ENCODE measurements at regions not wholly inside any gene's neighbourhood (a gene's known extent, or its start where the extent isn't known, plus 50 kb on each side); places are given as distances from the start of the nearest gene placed in this dataset.

DNA sequence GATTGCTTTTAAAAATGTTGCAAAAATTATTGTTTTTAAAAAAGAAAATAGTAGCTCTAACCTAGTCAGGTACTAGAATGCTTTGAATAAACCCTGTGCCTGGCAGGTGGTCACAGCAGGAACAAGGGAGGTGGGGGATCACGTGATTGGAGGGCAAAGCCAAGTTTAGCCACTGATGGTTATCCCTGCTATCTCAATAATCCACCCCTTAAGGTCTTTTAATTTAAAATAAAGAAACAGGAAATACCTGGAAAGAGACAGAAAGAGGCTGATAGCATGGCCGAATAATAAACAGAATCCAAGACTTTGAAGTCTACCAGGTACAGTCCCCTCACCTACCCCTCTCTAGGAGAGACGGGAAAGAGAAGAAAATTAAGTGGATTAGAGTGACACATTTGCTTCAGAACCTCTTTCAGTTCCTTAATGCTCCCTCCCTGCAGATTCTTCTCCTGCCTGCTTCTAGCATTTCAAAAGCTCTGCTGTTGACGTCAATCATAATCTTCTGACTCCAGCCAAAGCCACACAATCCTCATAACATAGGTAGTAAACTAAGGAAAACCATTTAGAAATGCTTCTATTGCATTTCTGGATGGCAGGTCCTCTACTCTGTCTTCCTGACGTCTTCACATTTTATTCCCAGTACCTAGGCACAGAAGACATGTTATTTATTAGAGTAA is 303.4 kb upstream of the MME start:
- 40% methylated on average over 5 of the region's 5 CpGs for WGBS (ENCODE audit: low lambda C conversion rate, missing lambda C conversion rate)
- no peak overlapping the region for H3K27ac ChIP-seq
- no peak for DNase-seq (ENCODE audit: low spot score)
- H3K4me3 ChIP-seq = no peak overlapping the region
- no peak overlapping the region for H2AFZ ChIP-seq
- no peaks in the 10 kb centered on the region for H4K20me1 ChIP-seq (ENCODE audit: insufficient read depth, poor library complexity, severe bottlenecking)
- no peaks in the 10 kb centered on the region for H3K79me2 ChIP-seq
- H3K36me3 ChIP-seq (replicated peaks; ENCODE audit: insufficient read depth, low read depth) = no peaks in the 10 kb centered on the region
- H3K9me2 ChIP-seq (replicated peaks; ENCODE audit: insufficient read depth) = no peaks in the 10 kb centered on the region
- no peaks in the 10 kb centered on the region for H3K4me1 ChIP-seq (ENCODE audit: insufficient read depth)
- H3K4me2 ChIP-seq = no peak overlapping the region
- H3K9me3 ChIP-seq (ENCODE audit: low read depth) = no peaks in the 10 kb centered on the region
- H3K27me3 ChIP-seq = no peaks in the 10 kb centered on the region
- TF ChIP-seq EZH2phosphoT487 (IDR thresholded peaks at IDR 0.05; ENCODE audit: low read depth, severe bottlenecking, unreplicated experiment) (no peak), EZH2 (IDR thresholded peaks at IDR 0.05; ENCODE audit: borderline replicate concordance) (no peak)
- TF ChIP-seq, protein P1, sequence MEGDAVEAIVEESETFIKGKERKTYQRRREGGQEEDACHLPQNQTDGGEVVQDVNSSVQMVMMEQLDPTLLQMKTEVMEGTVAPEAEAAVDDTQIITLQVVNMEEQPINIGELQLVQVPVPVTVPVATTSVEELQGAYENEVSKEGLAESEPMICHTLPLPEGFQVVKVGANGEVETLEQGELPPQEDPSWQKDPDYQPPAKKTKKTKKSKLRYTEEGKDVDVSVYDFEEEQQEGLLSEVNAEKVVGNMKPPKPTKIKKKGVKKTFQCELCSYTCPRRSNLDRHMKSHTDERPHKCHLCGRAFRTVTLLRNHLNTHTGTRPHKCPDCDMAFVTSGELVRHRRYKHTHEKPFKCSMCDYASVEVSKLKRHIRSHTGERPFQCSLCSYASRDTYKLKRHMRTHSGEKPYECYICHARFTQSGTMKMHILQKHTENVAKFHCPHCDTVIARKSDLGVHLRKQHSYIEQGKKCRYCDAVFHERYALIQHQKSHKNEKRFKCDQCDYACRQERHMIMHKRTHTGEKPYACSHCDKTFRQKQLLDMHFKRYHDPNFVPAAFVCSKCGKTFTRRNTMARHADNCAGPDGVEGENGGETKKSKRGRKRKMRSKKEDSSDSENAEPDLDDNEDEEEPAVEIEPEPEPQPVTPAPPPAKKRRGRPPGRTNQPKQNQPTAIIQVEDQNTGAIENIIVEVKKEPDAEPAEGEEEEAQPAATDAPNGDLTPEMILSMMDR (IDR thresholded peaks at IDR 0.05; ENCODE audit: poor library complexity) = no peak

- no peak overlapping the region for H2AFZ ChIP-seq
- H3K79me2 ChIP-seq = no peaks in the 10 kb centered on the region
- no peaks in the 10 kb centered on the region for H3K9me2 ChIP-seq (replicated peaks; ENCODE audit: insufficient read depth)
- no peak overlapping the region for H3K4me3 ChIP-seq
- TF ChIP-seq EZH2phosphoT487 (IDR thresholded peaks at IDR 0.05; ENCODE audit: low read depth, severe bottlenecking, unreplicated experiment) (no peak), EZH2 (IDR thresholded peaks at IDR 0.05; ENCODE audit: borderline replicate concordance) (no peak)
- TF ChIP-seq, protein P1 (IDR thresholded peaks at IDR 0.05; ENCODE audit: poor library complexity) = no peak
- H3K36me3 ChIP-seq (replicated peaks; ENCODE audit: insufficient read depth, low read depth) = no peaks in the 10 kb centered on the region
- H3K27me3 ChIP-seq = no peaks in the 10 kb centered on the region
- H3K27ac ChIP-seq = no peak overlapping the region
- WGBS (ENCODE audit: low lambda C conversion rate, missing lambda C conversion rate) = 50% methylated on average over 1 of the region's 1 CpG
- H4K20me1 ChIP-seq (ENCODE audit: insufficient read depth, poor library complexity, severe bottlenecking) = no peaks in the 10 kb centered on the region
- DNase-seq (ENCODE audit: low spot score) = no peak
- no peaks in the 10 kb centered on the region for H3K4me1 ChIP-seq (ENCODE audit: insufficient read depth)
- no peaks in the 10 kb centered on the region for H3K9me3 ChIP-seq (ENCODE audit: low read depth)
- no peak overlapping the region for H3K4me2 ChIP-seq
Observed at GRCh38 chr3:154775821-154776548, 304.1 kb upstream of the MME start.

DNA sequence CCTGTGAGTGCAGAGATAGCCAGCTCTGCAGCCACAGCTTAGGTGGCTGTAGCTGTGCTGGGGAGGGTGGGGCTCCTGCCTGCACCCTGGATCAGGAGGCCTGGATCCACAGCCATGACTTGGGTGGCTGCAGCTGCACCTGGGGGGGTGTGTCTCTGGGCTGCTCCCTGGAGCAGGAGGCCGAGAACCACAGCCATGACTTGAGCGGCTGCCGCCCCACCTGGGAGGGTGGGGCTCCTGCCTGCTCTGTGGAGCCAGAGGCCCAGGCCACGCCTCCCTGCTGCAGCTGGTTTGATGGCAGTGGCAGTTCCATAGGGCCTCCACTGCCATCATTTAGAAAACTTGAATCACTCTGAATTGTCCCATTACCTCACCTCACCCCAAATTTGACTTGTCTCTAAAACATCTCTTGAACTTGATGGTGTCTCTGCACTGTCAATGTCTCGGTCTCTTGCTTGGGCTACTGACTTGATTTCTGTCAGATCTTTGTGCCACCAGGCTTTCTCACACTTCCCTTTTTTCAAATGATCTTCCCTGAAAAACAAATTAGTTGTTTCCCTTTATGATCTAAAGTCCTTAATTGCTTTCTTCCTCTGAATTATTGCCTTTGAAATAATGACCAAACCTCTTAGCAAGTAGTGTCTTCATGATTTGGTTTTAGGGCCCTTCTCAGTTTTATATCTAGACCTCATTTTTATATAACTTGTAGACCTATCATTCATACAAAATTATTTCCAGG is 313.2 kb upstream of the MME start:
- Histone ChIP-seq H3K36me3 (replicated peaks; ENCODE audit: insufficient read depth, low read depth) (no peaks in the 10 kb centered on the region), H3K79me2 (no peaks in the 10 kb centered on the region), H3K4me2 (no peak overlapping the region), H3K9me3 (ENCODE audit: low read depth) (no peaks in the 10 kb centered on the region), H3K27me3 (no peaks in the 10 kb centered on the region), H4K20me1 (ENCODE audit: insufficient read depth, poor library complexity, severe bottlenecking) (no peaks in the 10 kb centered on the region), H3K4me3 (no peak overlapping the region), H3K27ac (no peak overlapping the region), H3K4me1 (ENCODE audit: insufficient read depth) (peaks cover 4% of the 10 kb centered on the region), H3K9me2 (replicated peaks; ENCODE audit: insufficient read depth) (no peaks in the 10 kb centered on the region), H2AFZ (no peak overlapping the region)
- 87% methylated on average over 5 of the region's 5 CpGs for WGBS (ENCODE audit: low lambda C conversion rate, missing lambda C conversion rate)
- TF ChIP-seq EZH2 (IDR thresholded peaks at IDR 0.05; ENCODE audit: borderline replicate concordance) (no peak), EZH2phosphoT487 (IDR thresholded peaks at IDR 0.05; ENCODE audit: low read depth, severe bottlenecking, unreplicated experiment) (no peak)
- TF ChIP-seq, protein P1 (IDR thresholded peaks at IDR 0.05; ENCODE audit: poor library complexity) = no peak
- no peak for DNase-seq (ENCODE audit: low spot score)

Measured in hepatocyte (in vitro differentiated cells).